ENCODE measurements at regions not wholly inside any gene's neighbourhood (a gene's known extent, or its start where the extent isn't known, plus 50 kb on each side); places are given as distances from the start of the nearest gene placed in this dataset.
A peak's percentile ranks its signal among the peaks of the same experiment; 100 is the strongest.

DNA sequence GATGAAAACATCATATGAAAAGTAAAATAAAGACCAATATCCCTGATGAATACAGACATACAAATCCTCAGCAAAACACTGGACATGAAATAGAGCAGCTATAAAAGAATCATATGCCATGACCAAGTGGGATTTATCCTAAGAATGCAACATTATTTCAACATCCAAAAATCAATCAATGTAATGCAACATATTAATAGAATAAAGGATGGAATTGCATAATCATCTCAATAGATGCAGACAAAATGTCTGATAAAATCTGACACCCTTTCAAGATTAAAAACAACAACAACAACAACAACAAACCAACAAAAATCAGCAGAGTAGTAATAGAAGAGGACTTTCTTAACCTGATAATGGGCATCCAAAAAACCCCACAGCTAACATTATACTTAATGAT is 63.8 kb upstream of the IL1R1 start:
- TF ChIP-seq, protein P1, sequence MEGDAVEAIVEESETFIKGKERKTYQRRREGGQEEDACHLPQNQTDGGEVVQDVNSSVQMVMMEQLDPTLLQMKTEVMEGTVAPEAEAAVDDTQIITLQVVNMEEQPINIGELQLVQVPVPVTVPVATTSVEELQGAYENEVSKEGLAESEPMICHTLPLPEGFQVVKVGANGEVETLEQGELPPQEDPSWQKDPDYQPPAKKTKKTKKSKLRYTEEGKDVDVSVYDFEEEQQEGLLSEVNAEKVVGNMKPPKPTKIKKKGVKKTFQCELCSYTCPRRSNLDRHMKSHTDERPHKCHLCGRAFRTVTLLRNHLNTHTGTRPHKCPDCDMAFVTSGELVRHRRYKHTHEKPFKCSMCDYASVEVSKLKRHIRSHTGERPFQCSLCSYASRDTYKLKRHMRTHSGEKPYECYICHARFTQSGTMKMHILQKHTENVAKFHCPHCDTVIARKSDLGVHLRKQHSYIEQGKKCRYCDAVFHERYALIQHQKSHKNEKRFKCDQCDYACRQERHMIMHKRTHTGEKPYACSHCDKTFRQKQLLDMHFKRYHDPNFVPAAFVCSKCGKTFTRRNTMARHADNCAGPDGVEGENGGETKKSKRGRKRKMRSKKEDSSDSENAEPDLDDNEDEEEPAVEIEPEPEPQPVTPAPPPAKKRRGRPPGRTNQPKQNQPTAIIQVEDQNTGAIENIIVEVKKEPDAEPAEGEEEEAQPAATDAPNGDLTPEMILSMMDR (IDR thresholded peaks at IDR 0.05; ENCODE audit: extremely low read depth, insufficient read depth, missing control alignments): no peak
- DNase-seq (ENCODE audit: low spot score): no peak
- in situ Hi-C loops (cut with MboI; ENCODE audit: low pct_unique_long_range_greater_than_20kb, low sequenced_read_pairs, unreplicated experiment): no loop called here

DNA sequence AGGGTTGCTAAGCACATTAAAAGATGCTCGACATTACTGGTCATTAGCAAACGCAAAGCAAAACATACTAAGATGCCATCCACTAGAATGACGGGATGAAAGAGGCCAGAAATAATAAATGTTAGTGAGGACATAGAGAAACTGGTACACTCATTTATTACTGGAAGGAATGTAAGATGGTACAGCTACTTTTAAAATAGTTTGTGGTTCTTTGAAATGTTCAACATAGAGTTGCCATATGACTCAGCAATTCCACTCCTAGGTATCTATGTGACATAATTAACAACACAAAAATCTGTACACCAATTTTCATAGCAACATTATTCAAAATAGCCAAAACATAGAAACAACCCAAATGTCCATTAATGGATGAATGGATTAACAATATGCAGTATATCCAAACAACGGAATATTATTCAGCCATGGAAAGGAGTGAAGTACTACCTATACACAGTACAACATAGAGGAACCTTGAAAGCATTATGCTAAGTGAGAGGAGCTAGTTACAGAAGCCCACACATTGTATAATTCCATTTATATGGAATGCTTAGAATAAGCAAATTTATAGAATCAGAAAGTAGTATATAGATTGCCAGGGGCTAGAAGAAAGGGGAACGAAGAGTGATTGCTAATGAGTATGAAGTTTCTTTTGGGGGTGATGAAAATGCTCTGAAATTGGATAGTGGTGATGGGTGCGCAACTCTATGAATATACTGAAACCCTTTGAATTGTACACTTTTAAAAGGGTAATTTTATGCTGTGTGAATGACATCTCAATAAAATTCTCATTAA is 61.9 kb upstream of the IL1R1 start:
- in situ Hi-C loops (cut with MboI; ENCODE audit: low pct_unique_long_range_greater_than_20kb, low sequenced_read_pairs, unreplicated experiment): no loop called here
- no peak for DNase-seq (ENCODE audit: low spot score)
- TF ChIP-seq, protein P1 (IDR thresholded peaks at IDR 0.05; ENCODE audit: extremely low read depth, insufficient read depth, missing control alignments): no peak

DNA sequence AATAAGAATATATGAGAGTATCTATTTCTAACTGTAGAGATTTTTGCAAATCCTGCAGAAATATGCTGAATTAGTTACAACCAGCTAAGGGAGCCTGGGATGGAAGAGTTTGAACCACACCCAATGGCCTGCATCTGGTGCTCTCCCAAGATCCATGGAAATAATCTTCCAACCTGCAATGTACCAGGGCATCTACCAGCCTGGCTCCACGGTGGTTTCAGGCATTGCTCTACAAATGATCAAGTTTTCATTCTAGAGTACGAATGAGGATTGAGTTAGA is 61.4 kb upstream of the IL1R1 start:
- in situ Hi-C loops (cut with MboI; ENCODE audit: low pct_unique_long_range_greater_than_20kb, low sequenced_read_pairs, unreplicated experiment): no loop called here
- TF ChIP-seq, protein P1 (IDR thresholded peaks at IDR 0.05; ENCODE audit: extremely low read depth, insufficient read depth, missing control alignments): no peak
- DNase-seq (ENCODE audit: low spot score): no peak

DNA sequence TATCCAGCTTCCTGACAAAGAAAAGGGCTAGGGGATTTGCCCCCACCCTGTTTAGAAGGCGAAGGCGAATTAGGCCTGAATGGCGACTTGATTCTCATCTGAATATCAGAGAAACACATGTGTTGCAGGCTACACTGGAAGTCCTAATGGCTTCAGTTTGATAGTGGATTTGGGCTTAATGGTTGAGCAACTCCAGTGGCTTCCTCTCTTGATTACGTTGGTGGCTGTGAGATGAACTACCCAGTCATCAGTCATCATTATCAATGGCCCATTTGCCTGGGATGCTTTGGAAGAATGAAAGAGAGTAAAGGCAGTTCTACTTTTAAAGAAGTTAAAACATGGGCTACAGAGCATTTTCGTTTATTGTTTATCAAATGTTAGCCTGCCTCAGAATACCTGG is 60.9 kb upstream of the IL1R1 start:
- TF ChIP-seq, protein P1 (IDR thresholded peaks at IDR 0.05; ENCODE audit: extremely low read depth, insufficient read depth, missing control alignments): no peak
- no peak for DNase-seq (ENCODE audit: low spot score)
- in situ Hi-C loops (cut with MboI; ENCODE audit: low pct_unique_long_range_greater_than_20kb, low sequenced_read_pairs, unreplicated experiment): no loop called here

DNA sequence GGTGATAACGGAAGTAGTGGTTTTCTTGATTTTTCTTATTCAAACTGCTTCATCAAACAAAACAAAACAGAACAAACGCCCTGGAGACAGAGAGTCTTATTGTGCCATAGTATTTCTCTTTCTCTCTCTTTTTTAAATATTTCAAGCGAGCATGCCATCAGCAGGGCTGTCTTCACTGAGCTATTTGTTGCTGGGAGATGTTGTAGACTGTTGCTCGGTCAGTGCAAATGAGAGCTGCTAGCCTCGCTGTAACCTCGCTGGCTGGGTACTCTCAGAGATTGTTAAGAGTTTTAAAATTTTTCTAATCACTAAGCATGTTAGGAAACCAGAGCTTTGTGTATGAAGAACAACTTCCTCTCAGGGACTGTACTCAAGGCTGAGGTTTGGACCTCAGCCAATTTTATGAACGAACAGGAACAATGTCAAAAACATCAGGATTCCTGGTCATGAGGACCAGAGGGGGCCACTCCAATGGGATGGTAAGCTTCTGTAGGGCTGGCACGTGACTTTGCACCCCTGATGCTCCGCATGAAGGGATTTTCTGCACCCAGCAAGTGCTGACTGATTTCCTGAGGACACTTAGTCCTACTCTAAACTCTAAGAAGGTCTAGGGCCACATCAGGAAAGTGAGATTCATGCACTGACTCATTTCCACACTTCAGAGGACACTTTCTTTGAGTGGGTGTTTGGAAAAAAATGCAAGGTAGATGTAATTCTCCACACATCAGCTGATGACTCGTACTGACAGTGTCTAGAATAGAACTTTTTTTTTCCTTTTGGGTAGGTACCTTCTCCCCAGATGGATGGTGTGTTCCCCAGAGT is 59.8 kb upstream of the IL1R1 start:
- in situ Hi-C loops (cut with MboI; ENCODE audit: low pct_unique_long_range_greater_than_20kb, low sequenced_read_pairs, unreplicated experiment): no loop called here
- DNase-seq (ENCODE audit: low spot score): peak; percentile 40
- TF ChIP-seq, protein P1 (IDR thresholded peaks at IDR 0.05; ENCODE audit: extremely low read depth, insufficient read depth, missing control alignments): no peak

DNA sequence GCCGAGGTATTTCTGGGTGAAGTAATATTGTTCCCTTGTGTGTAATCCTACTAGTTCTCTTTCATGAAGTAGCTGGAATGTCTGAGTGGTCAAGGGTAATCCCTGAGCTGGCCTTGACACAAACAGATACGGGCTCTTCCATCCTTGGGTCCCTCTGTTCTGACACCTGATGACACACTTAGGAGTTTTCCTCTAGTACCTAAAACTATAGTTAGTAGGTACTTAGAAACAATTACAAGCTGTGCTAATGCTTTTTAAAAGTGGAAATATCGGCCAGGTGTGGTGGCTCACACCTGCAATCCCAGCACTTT is 59.2 kb upstream of the IL1R1 start:
- TF ChIP-seq, protein P1 (IDR thresholded peaks at IDR 0.05; ENCODE audit: extremely low read depth, insufficient read depth, missing control alignments): no peak
- in situ Hi-C loops (cut with MboI; ENCODE audit: low pct_unique_long_range_greater_than_20kb, low sequenced_read_pairs, unreplicated experiment): no loop called here
- no peak for DNase-seq (ENCODE audit: low spot score)

Data from GM13977 (cell line).